LNCAP (cell line): ENCODE measurements at regions not wholly inside any gene's neighbourhood (a gene's known extent, or its start where the extent isn't known, plus 50 kb on each side); places are given as distances from the start of the nearest gene placed in this dataset.

Source experiments
- CTCF ChIP-seq: fragments of 450-650 bp; IDR thresholded peaks from 2 replicates; pipeline ENCODE4 v1.5.1; 2017; ENCODE audit warnings: mild to moderate bottlenecking

- no peak for TF ChIP-seq CTCF
Observed at GRCh38 chr4:170167678-170168077, 77.9 kb upstream of the AADAT start.

GRCh38 chr4:170162416-170162815, 72.7 kb upstream of the AADAT start:
- no peak for TF ChIP-seq CTCF

- no peak for TF ChIP-seq CTCF
Observed at GRCh38 chr4:170157670-170158069, 67.9 kb upstream of the AADAT start.

- TF ChIP-seq CTCF, result no peak
Observed at GRCh38 chr4:170145120-170145519, 55.4 kb upstream of the AADAT start.

- TF ChIP-seq CTCF, result no peak
Observed at GRCh38 chr4:170139764-170140163, 50.0 kb upstream of the AADAT start.
